ENCODE measurements at regions not wholly inside any gene's neighbourhood (a gene's known extent, or its start where the extent isn't known, plus 50 kb on each side); places are given as distances from the start of the nearest gene placed in this dataset.

GRCh38 chr2:138962686-138963085 lies 182.5 kb upstream of the NXPH2 start:
- TF ChIP-seq CTCF (IDR thresholded peaks at IDR 0.05; ENCODE audit: low read depth, low read length) (no peak), EZH2phosphoT487 (IDR thresholded peaks at IDR 0.05; ENCODE audit: low read depth) (no peak)

Data from OCI-LY3 (cell line).